ENCODE measurements at regions not wholly inside any gene's neighbourhood (a gene's known extent, or its start where the extent isn't known, plus 50 kb on each side); places are given as distances from the start of the nearest gene placed in this dataset.
A peak's percentile ranks its signal among the peaks of the same experiment; 100 is the strongest.
"Not testable (repeated sequence)": the region's sequence is repeated elsewhere in the genome, so short reads cannot be mapped to it uniquely, and the experiment has no call there.

DNA sequence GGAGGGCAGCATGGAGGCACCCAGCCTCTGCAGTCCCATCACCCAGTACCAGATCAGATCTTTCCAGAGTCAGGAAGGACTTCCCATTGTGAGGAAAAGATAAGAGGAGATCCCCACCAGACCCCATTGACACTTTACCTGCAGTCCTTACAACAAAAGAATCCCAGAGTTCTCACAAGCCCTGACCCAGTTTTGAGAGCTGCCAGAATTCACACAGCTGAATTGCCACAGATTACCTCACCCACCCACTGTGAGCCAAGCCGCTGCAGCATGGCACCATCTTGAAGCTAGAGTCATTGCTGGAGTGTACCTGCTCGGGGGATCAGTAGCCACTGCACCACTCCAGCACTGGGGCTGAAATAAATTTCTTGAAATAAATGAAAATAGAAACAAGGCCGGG lies 91.8 kb upstream of the UBASH3B start:
- no peak overlapping the region for H3K4me3 ChIP-seq (ENCODE audit: low read length)
- TF ChIP-seq CTCF (conservative IDR thresholded peaks at IDR 0.05; ENCODE audit: low read depth, low read length) = no peak
- DNase-seq (ENCODE audit: low read depth) = no peak

DNA sequence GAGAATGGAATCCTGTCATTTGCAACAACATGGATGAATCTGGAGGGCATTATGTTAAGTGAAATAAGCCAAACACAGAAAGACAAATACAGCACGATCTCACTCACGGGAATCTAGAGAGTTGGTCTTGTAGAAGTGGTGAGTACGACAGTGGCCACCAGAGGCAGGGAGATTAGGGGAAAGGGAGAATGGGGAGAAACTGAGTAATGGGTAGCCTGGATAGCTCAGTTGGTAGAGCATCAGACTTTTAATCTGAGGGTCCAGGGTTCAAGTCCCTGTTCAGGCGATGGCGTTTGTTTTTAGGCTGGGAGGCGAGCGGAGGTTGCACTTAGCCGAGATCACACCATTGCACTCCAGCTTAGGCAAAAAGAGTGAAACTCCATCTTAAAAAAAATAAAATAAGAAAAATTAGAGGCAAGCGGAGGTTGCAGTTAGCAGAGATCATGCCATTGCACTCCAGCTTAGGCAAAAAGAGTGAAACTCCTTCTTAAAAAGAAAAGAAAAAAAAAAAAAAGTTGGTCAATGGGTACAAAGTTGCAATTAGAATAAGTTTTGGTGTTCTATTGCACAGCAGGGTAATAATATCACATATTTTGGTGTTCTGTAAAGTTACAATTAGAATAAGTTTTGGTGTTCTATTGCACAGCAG lies 95.7 kb upstream of the UBASH3B start:
- no peak overlapping the region for H3K4me3 ChIP-seq (ENCODE audit: low read length)
- no peak for TF ChIP-seq CTCF (conservative IDR thresholded peaks at IDR 0.05; ENCODE audit: low read depth, low read length)
- DNase-seq (ENCODE audit: low read depth) = no peak

GRCh38 chr11:122559218-122559617 lies 96.3 kb upstream of the UBASH3B start:
- DNase-seq (ENCODE audit: low read depth); H3K4me3 ChIP-seq (ENCODE audit: low read length): not testable (repeated sequence)

DNA sequence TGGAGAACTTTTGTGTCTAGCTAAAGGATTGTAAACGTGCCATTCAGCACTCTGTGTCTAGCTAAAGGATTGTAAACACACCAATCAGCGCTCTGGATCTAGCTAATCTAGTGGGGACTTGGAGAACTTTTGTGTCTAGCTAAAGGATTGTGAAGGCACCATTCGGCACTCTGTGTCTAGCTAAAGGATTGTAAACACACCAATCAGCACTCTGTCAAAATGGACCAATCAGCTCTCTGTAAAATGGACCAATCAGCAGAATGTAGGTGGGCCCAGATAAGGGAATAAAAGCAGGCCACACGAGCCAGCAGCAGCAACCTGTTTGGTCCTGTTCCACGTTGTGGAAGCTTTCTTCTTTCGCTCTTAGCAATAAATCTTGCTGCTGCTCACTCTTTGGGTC lies 98.4 kb upstream of the UBASH3B start:
- H3K4me3 ChIP-seq (ENCODE audit: low read length); DNase-seq (ENCODE audit: low read depth): not testable (repeated sequence)

DNA sequence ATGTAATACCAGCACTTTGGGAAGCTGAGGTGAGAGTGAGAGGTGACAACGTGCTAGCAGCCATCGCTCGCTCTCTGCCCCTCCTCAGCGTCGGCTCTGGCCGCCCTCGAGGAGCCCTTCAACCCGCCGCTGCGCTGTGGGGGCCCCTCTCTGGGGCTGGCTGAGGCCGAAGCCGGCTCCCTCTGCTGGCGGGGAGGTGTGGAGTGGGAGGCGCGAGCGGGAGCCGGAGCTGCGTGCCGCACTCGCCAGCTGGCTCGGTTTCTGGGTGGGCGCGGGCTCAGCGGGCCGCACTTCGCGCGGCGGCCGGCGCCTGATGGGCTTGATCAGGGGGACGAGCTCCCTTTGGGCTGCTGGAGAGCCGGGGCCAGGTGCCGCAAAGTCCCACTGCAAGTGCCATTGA lies 98.9 kb upstream of the UBASH3B start:
- H3K4me3 ChIP-seq (ENCODE audit: low read length) = peak overlapping the region; percentile 32
- DNase-seq (ENCODE audit: low read depth) = no peak

GRCh38 chr11:122538060-122538459 lies 117.5 kb upstream of the UBASH3B start:
- TF ChIP-seq CTCF (conservative IDR thresholded peaks at IDR 0.05; ENCODE audit: low read depth, low read length) = no peak
- no peak overlapping the region for H3K4me3 ChIP-seq (ENCODE audit: low read length)
- no peak for DNase-seq (ENCODE audit: low read depth)

More for the DNA sequence above, 98.9 kb upstream of the UBASH3B start:
- TF ChIP-seq CTCF (conservative IDR thresholded peaks at IDR 0.05; ENCODE audit: low read depth, low read length) = peak; percentile 49

DNA sequence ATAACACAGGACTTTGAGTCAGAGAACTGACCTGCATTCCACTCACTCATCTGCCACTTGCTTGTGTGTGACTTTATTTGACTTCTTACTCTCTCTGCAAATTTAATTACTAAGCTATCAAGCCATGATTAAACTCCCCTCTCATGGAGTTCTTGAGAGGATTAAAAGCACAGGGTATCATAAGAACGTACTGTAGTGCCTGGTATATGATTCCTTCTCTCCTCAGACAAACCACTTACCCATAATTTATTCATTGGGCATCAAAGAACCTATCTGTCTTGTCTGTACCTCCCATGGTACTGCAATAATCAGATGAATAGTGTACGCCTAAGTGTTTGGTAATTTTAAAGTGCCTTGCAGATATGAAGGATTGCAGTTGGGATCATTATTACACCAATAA lies 130.6 kb upstream of the UBASH3B start:
- no peak for DNase-seq (ENCODE audit: low read depth)
- no peak overlapping the region for H3K4me3 ChIP-seq (ENCODE audit: low read length)
- no peak for TF ChIP-seq CTCF (conservative IDR thresholded peaks at IDR 0.05; ENCODE audit: low read depth, low read length)

- DNase-seq (ENCODE audit: low read depth) = no peak
- H3K4me3 ChIP-seq (ENCODE audit: low read length) = no peak overlapping the region
These were observed 131.4 kb upstream of the UBASH3B start for GRCh38 chr11:122523846-122524805.

More at GRCh38 chr11:122523846-122524805, 131.4 kb upstream of the UBASH3B start:
- TF ChIP-seq CTCF (conservative IDR thresholded peaks at IDR 0.05; ENCODE audit: low read depth, low read length) = no peak

Measured in retinal pigment epithelial cell (primary cell).